ENCODE measurements at regions not wholly inside any gene's neighbourhood (a gene's known extent, or its start where the extent isn't known, plus 50 kb on each side); places are given as distances from the start of the nearest gene placed in this dataset.

DNA sequence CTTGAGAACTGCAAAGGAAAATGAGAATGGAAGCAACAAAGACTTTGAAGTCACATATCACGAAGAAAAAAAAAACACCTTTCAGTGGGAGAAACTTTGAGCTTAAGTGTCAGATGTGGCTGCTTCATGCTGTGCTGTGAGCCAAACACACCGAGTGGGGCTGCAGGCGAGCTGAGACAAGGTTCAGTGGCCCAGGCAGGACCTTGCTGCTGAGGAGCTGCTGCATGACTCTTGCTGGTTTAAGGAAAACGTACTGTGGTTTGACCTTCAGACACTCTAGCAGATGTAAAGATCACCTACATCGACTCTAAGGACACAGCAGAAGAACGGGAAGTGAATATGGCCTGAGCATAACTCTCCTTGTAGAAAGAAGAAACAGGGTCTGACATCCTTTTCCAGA lies 118.1 kb upstream of the OR4E1 start:
- Histone ChIP-seq H2BK120ac (replicated peaks; ENCODE audit: low read depth, low read length) (no peak overlapping the region), H3K27ac (ENCODE audit: low read depth, low read length) (no peak overlapping the region), H3K9ac (replicated peaks in 1 of 4; ENCODE audit: extremely low read depth in 1 of 4, low read depth in 3 of 4, low read length in 3 of 4) (no peak overlapping the region), H3K14ac (ENCODE audit: insufficient read length) (no peak overlapping the region), H2BK5ac (ENCODE audit: low read depth, low read length) (no peak overlapping the region), H2AFZ (ENCODE audit: low read length) (no peak overlapping the region), H3K4ac (replicated peaks; ENCODE audit: insufficient read length, low read depth, low read length) (no peak overlapping the region), H3K4me1 (replicated peaks in 1 of 4; ENCODE audit: control insufficient read depth in 3 of 4, insufficient read depth in 4 of 4, low read length in 3 of 4) (no peaks in the 10 kb centered on the region), H4K20me1 (replicated peaks in 1 of 2; ENCODE audit: control insufficient read depth in 1 of 2, insufficient read depth in 2 of 2, low read length in 2 of 2) (no peaks in the 10 kb centered on the region), H3K79me1 (ENCODE audit: low read depth, low read length) (no peaks in the 10 kb centered on the region), H3K9me3 (ENCODE audit: insufficient read depth in 2 of 2, low read depth in 1 of 2, low read length in 1 of 2) (no peaks in the 10 kb centered on the region), H3K18ac (ENCODE audit: extremely low read depth, low read length) (no peak overlapping the region), H4K91ac (replicated peaks; ENCODE audit: insufficient read length, low read length) (no peak overlapping the region), H4K8ac (ENCODE audit: extremely low read depth, insufficient read depth, low read length) (no peak overlapping the region), H3K4me3 (ENCODE audit: extremely low read depth in 1 of 4, insufficient read depth in 2 of 4, low read depth in 3 of 4, low read length in 4 of 4) (no peak overlapping the region), H2AK5ac (ENCODE audit: low read depth, low read length) (no peak overlapping the region), H3K23me2 (ENCODE audit: low read depth, low read length) (no peaks in the 10 kb centered on the region), H3K23ac (ENCODE audit: insufficient read length) (no peak overlapping the region), H2BK15ac (ENCODE audit: low read length) (no peak overlapping the region), H3K56ac (replicated peaks; ENCODE audit: insufficient read length, low read depth, low read length) (no peak overlapping the region), H3K4me2 (ENCODE audit: insufficient read depth in 1 of 2, low read depth in 2 of 2, low read length in 2 of 2) (no peak overlapping the region), H4K5ac (ENCODE audit: insufficient read length, low read depth, low read length) (no peak overlapping the region), H2BK12ac (ENCODE audit: low read depth, low read length) (no peak overlapping the region), H3K27me3 (replicated peaks in 1 of 4; ENCODE audit: control insufficient read depth in 3 of 4, extremely low read depth in 1 of 4, insufficient read depth in 3 of 4, low read length in 3 of 4) (no peaks in the 10 kb centered on the region), H3K79me2 (ENCODE audit: control insufficient read depth in 1 of 2, insufficient read depth in 2 of 2, low read length in 2 of 2) (no peaks in the 10 kb centered on the region), H2BK20ac (ENCODE audit: low read length) (no peak overlapping the region), H3K36me3 (ENCODE audit: control insufficient read depth in 2 of 4, insufficient read depth in 4 of 4, low read length in 3 of 4) (no peaks in the 10 kb centered on the region; a peak in 1 of 8 replicates)
- CTCF ChIA-PET (ENCODE audit: partially characterized antibody) = interaction anchor here (1.0 to 3.1 kb wide), 4 partner anchors 13 to 43 kb away, joined by 3 to 10 read pairs (median 8); no protein-coding TSS in a partner anchor
- FAIRE-seq = no peak
- WGBS, 2 experiments (ENCODE audit: extremely low coverage in 1 of 2, insufficient coverage in 1 of 2, insufficient read length in 1 of 2, insufficient replicate concordance in 2 of 2, low coverage in 1 of 2, low lambda C conversion rate in 2 of 2, missing lambda C conversion rate in 1 of 2) = 68% methylated on average over 6 of the region's 6 CpGs; no CpG with 5 or more reads in 1 of the 2 experiments
- POLR2A ChIA-PET (ENCODE audit: partially characterized antibody) = no interaction called here
- TF ChIP-seq SP2 (IDR thresholded peaks at IDR 0.05; ENCODE audit: low read length) (no peak), USF2 (IDR thresholded peaks at IDR 0.05; ENCODE audit: low read length) (no peak), BCL11A (IDR thresholded peaks at IDR 0.05; ENCODE audit: low read depth in 2 of 2, low read length in 2 of 2) (no peak), SP4 (IDR thresholded peaks at IDR 0.05; ENCODE audit: low read length) (no peak), CREB1 (IDR thresholded peaks at IDR 0.05) (no peak), KDM5A (IDR thresholded peaks at IDR 0.05; ENCODE audit: low read length) (no peak), CHD1 (IDR thresholded peaks at IDR 0.05; ENCODE audit: low read depth, low read length) (no peak), NRF1 (IDR thresholded peaks at IDR 0.05; ENCODE audit: low read depth, low read length) (no peak), NANOG (IDR thresholded peaks at IDR 0.05; ENCODE audit: insufficient read depth, low read depth, low read length, poor library complexity, severe bottlenecking) (no peak)
- no peak for DNase-seq (ENCODE audit: low read depth in 1 of 2, low spot score in 2 of 2)
